Liver (tissue), 8 donors: ENCODE measurements at regions not wholly inside any gene's neighbourhood (a gene's known extent, or its start where the extent isn't known, plus 50 kb on each side); places are given as distances from the start of the nearest gene placed in this dataset.

Experiments
- DNase-seq: peaks from one replicate; pipeline ENCODE4 v3.0.0-alpha.2; 2017; ENCODE audit warnings: low spot score
- H3K27ac ChIP-seq, 2 donors: one replicate each; pipeline ENCODE4 v1.7.0; 2013; ENCODE audit warnings: inconsistent platforms in 2 of 2, low read length in 2 of 2, control low read depth in 1 of 2, low read depth in 1 of 2, mild to moderate bottlenecking in 1 of 2
- H3K27me3 ChIP-seq, 4 donors: one replicate each; pipeline versions ENCODE4 v1.6.1 to v1.7.0; 2013; ENCODE audit warnings: low read length in 3 of 4, inconsistent platforms in 1 of 4, mild to moderate bottlenecking in 1 of 4, moderate library complexity in 1 of 4; ENCODE audit not compliant: control insufficient read depth in 4 of 4, insufficient read depth in 4 of 4
- H3K36me3 ChIP-seq, 4 donors: one replicate each; pipeline versions ENCODE4 v1.6.1 to v1.7.0; 2013; ENCODE audit warnings: low read length in 3 of 4, mild to moderate bottlenecking in 3 of 4, low read depth in 1 of 4, moderate library complexity in 1 of 4; ENCODE audit not compliant: control insufficient read depth in 4 of 4, insufficient read depth in 3 of 4
- H3K4me1 ChIP-seq, 4 donors: one replicate each; pipeline versions ENCODE4 v1.6.1 to v1.7.0; 2013; ENCODE audit warnings: low read length in 3 of 4, mild to moderate bottlenecking in 3 of 4, moderate library complexity in 1 of 4; ENCODE audit not compliant: control insufficient read depth in 4 of 4, insufficient read depth in 4 of 4
- H3K4me3 ChIP-seq, 3 donors: one replicate each; pipeline versions ENCODE4 v1.6.1 to v1.7.0; 2013; ENCODE audit warnings: low read length in 3 of 3, control low read depth in 1 of 3, low read depth in 1 of 3, mild to moderate bottlenecking in 1 of 3
- H3K9ac ChIP-seq, 2 donors: one replicate each; pipeline ENCODE4 v1.7.0; 2013; ENCODE audit warnings: low read length in 2 of 2, mild to moderate bottlenecking in 2 of 2, moderate library complexity in 2 of 2, control low read depth in 1 of 2, low read depth in 1 of 2
- H3K9me3 ChIP-seq, 4 donors: one replicate each; pipeline versions ENCODE4 v1.6.1 to v1.7.0; 2013; ENCODE audit warnings: low read length in 3 of 4; ENCODE audit not compliant: control insufficient read depth in 4 of 4
- ATF3 ChIP-seq: IDR thresholded peaks from 2 replicates; pipeline ENCODE4 v1.6.1; 2016; ENCODE audit warnings: antibody characterized with exemption
- CTCF ChIP-seq: fragments of 150-350 bp; IDR thresholded peaks from 2 replicates; pipeline ENCODE4 v1.5.1; 2017; ENCODE audit warnings: improper control_type of control experiment, low read depth, low read length; ENCODE audit not compliant: missing input control
- EGR1 ChIP-seq, 2 donors: IDR thresholded peaks; 2 replicates each; pipeline ENCODE4 v1.6.1; 2016 to 2018; ENCODE audit warnings: antibody characterized with exemption in 2 of 2, low read depth in 2 of 2
- FOXA1 ChIP-seq: IDR thresholded peaks from 2 replicates; pipeline ENCODE4 v1.6.1; 2016; ENCODE audit warnings: antibody characterized with exemption
- FOXA2 ChIP-seq: IDR thresholded peaks from 2 replicates; pipeline ENCODE4 v1.6.1; 2016; ENCODE audit warnings: antibody characterized with exemption
- GABPA ChIP-seq, 2 donors: IDR thresholded peaks in 1 of 2; conservative IDR thresholded peaks in 1 of 2; 2 replicates each; pipeline ENCODE4 v1.6.1; 2016; ENCODE audit warnings: antibody characterized with exemption in 2 of 2, mild to moderate bottlenecking in 1 of 2, moderate library complexity in 1 of 2
- HNF4A ChIP-seq, 2 donors: conservative IDR thresholded peaks; 2 replicates each; pipeline ENCODE4 v1.6.1; 2016; ENCODE audit warnings: antibody characterized with exemption in 2 of 2, mild to moderate bottlenecking in 2 of 2
- HNF4G ChIP-seq: IDR thresholded peaks from 2 replicates; pipeline ENCODE4 v1.6.1; 2016; ENCODE audit warnings: antibody characterized with exemption
- JUND ChIP-seq, 2 donors: IDR thresholded peaks; 2 replicates each; pipeline ENCODE4 v1.6.1; 2016; ENCODE audit warnings: antibody characterized with exemption in 2 of 2
- MAX ChIP-seq: IDR thresholded peaks from 2 replicates; pipeline ENCODE4 v1.6.1; 2016; ENCODE audit warnings: antibody characterized with exemption
- NR2F2 ChIP-seq: IDR thresholded peaks from 2 replicates; pipeline ENCODE4 v1.6.1; 2016; ENCODE audit warnings: antibody characterized with exemption
- RAD21 ChIP-seq, 2 donors: IDR thresholded peaks; 2 replicates each; pipeline ENCODE4 v1.6.1; 2016; ENCODE audit warnings: antibody characterized with exemption in 2 of 2, mild to moderate bottlenecking in 2 of 2
- REST ChIP-seq: IDR thresholded peaks from 2 replicates; pipeline ENCODE4 v1.6.1; 2016; ENCODE audit warnings: antibody characterized with exemption, mild to moderate bottlenecking
- RXRA ChIP-seq, 2 donors: IDR thresholded peaks; 2 replicates each; pipeline ENCODE4 v1.6.1; 2017 to 2018; ENCODE audit warnings: antibody characterized with exemption in 2 of 2, mild to moderate bottlenecking in 1 of 2
- SP1 ChIP-seq: IDR thresholded peaks from 2 replicates; pipeline ENCODE4 v1.6.1; 2018; ENCODE audit warnings: antibody characterized with exemption, mild to moderate bottlenecking
- TAF1 ChIP-seq: conservative IDR thresholded peaks from 2 replicates; pipeline ENCODE4 v1.6.1; 2016; ENCODE audit warnings: antibody characterized with exemption, mild to moderate bottlenecking
- YY1 ChIP-seq: IDR thresholded peaks from 2 replicates; pipeline ENCODE4 v1.6.1; 2016; ENCODE audit warnings: antibody characterized with exemption, mild to moderate bottlenecking
- ZBTB33 ChIP-seq: IDR thresholded peaks from 2 replicates; pipeline ENCODE4 v1.6.1; 2016; ENCODE audit warnings: antibody characterized with exemption
- WGBS: extraction: QIAGEN DNeasy Blood & Tissue Kit; methylation state at CpG from one replicate; pipeline ENCODE4 v1.1.7; 2013; 5-methylcytosine and 5-hydroxymethylcytosine counted together
- donor health status: healthy.
- donor health status: healthy.
- donor health status: healthy.
- donor health status: healthy.
- donor health status: healthy.

GRCh38 chr14:28242895-28243294 lies 523.7 kb upstream of the FOXG1 start:
- Histone ChIP-seq H3K9ac (no peak overlapping the region), H3K27me3 (no peaks in the 10 kb centered on the region), H3K4me1 (peaks cover 1 to 25% (median 8%) of the 10 kb centered on the region in 4 donors), H3K4me3 (no peak overlapping the region), H3K27ac (peak overlapping the region; percentile 59 to 61), H3K36me3 (no peaks in the 10 kb centered on the region), H3K9me3 (no peaks in the 10 kb centered on the region)
- 27% methylated on average over 2 of the region's 2 CpGs for WGBS
- TF ChIP-seq TAF1: no peak
- TF ChIP-seq YY1: peak; percentile 78
- TF ChIP-seq RXRA (IDR thresholded peaks at IDR 0.05): peak; percentile 48 to 68
- TF ChIP-seq RAD21 (IDR thresholded peaks at IDR 0.05): peak; percentile 51 to 60
- peak; percentile 77 for TF ChIP-seq HNF4G
- TF ChIP-seq MAX: peak; percentile 42
- peak; percentile 90 for TF ChIP-seq SP1
- no peak for TF ChIP-seq FOXA1
- peak; percentile 55 for TF ChIP-seq ZBTB33
- TF ChIP-seq CTCF: no peak
- peak; percentile 51 for TF ChIP-seq FOXA2
- TF ChIP-seq JUND (IDR thresholded peaks at IDR 0.05): peak; percentile 17 to 73
- no peak for TF ChIP-seq NR2F2
- peak; percentile 39 for TF ChIP-seq ATF3
- no peak for TF ChIP-seq EGR1 (IDR thresholded peaks at IDR 0.05; ENCODE audit: low read depth in 2 of 2)
- no peak for TF ChIP-seq GABPA (IDR thresholded peaks at IDR 0.05 in 1 of 2, conservative IDR thresholded peaks at IDR 0.05 in 1 of 2)
- TF ChIP-seq HNF4A (conservative IDR thresholded peaks at IDR 0.05): peak; percentile 93
- TF ChIP-seq REST: peak; percentile 78
- no peak for DNase-seq
